MG63 (cell line): ENCODE measurements at regions not wholly inside any gene's neighbourhood (a gene's known extent, or its start where the extent isn't known, plus 50 kb on each side); places are given as distances from the start of the nearest gene placed in this dataset.
A peak's percentile ranks its signal among the peaks of the same experiment; 100 is the strongest.

ENCODE experiments used
- DNase-seq: peaks from one replicate; pipeline ENCODE4 v3.0.0-alpha.2; 2020
- H3K27me3 ChIP-seq: fragments of 250-450 bp; sonication (Bioruptor Pico); 2 replicates; pipeline ENCODE4 v1.5.1; 2020; ENCODE audit warnings: mild to moderate bottlenecking, moderate library complexity
- H3K36me3 ChIP-seq: fragments of 250-450 bp; sonication (Bioruptor Pico); 2 replicates; pipeline ENCODE4 v1.5.1; 2020; ENCODE audit warnings: mild to moderate bottlenecking, moderate library complexity
- H3K4me3 ChIP-seq: fragments of 250-450 bp; sonication (Bioruptor Pico); 2 replicates; pipeline ENCODE4 v1.5.1; 2020; ENCODE audit warnings: mild to moderate bottlenecking, moderate library complexity
- H3K9me3 ChIP-seq: fragments of 250-450 bp; sonication (Bioruptor Pico); 2 replicates; pipeline ENCODE4 v1.5.1; 2020; ENCODE audit warnings: mild to moderate bottlenecking, moderate library complexity

DNA sequence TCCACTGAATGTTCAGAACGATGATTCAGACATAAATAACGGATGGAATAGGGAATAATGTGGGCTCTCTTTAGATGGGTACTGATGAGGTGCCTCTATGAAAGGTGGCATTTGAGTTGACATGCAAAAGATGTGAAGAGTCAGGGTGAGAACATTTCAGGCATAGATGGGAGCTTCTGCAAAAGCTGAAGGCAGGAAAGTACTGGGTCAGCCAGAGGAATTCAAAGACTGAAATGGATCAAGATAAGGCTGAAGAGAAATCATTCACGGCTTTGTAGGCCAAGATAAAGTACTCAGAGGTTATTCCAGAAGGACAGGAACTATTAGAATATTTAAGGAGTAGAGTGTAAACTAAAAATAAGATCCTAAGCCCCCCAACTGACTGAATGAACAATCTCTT, 189.6 kb upstream of the MCTP2 start:
- no peak for DNase-seq
- no peaks in the 10 kb centered on the region for H3K9me3 ChIP-seq
- no peak overlapping the region for H3K4me3 ChIP-seq
- H3K36me3 ChIP-seq = no peaks in the 10 kb centered on the region
- no peaks in the 10 kb centered on the region for H3K27me3 ChIP-seq

DNA sequence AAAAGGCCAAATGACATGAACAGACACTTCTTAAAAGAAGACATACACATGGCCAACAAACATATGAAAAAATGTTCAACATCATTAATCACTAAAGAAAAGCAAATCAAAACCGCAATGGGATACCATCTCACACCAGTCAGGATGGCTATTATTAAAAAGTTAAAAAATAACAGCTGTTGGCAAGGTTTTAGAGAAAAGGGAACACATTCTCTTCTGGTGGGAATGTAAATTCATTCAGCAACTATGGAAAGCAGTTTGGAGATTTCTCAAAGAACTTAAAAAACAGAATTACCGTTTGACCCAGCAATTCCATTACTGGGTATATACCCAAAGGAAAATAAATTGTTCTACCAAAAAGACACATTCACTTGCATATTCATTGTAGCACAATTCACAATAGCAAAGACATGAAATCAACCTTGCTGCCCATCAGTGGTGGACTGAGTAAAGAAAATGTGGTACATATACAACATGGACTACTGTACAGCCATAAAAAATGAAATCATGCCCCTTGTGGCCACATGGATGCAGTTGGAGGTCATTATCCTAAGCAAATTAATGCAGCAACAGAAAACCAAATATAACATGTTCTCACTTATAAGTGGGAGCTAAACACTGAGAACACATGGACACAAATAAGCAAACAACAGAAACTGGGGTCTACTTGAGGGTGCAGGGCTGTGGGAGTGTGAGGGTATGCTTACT, 190.7 kb upstream of the MCTP2 start:
- Histone ChIP-seq H3K9me3 (no peaks in the 10 kb centered on the region), H3K36me3 (no peaks in the 10 kb centered on the region), H3K4me3 (no peak overlapping the region), H3K27me3 (no peaks in the 10 kb centered on the region)
- no peak for DNase-seq

DNA sequence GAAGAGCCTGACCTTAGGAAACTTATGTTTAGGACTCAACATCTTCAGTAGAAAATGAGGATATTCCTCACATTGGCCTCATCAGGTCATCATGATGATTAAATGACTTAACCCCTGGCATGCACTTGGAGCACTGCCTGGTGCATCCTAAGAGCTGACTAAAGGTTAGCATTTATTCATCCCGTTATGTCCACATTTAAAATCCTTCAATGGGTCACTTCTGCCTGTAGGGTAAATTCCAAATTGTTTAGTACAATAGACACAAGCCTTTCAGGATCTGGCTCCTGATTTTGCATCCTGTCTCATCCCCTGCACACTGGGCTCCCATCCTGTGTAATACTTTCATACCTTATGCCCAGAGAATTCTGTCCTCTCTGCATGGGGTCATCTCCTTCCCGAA, 195.2 kb upstream of the MCTP2 start:
- peak; percentile 48 for DNase-seq
- H3K4me3 ChIP-seq = no peak overlapping the region

DNA sequence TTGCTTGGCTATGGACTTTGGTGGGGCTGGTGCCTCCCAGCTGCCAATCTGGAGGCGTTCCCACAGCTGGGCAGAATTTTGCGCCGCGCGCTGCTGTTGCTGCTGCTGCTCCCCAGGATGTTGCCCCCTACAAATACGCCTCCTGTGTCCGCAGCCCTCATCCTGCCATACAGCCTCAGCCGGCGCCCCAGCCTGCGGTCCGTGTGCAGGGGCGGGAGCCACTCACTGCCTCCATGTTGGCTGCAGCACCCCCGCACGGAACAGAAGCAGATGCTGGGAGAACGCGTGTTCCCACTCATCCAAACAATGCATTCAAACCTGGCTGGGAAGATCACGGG, 197.7 kb upstream of the MCTP2 start:
- Histone ChIP-seq H3K4me3 (no peak overlapping the region), H3K36me3 (no peaks in the 10 kb centered on the region), H3K27me3 (no peaks in the 10 kb centered on the region), H3K9me3 (no peaks in the 10 kb centered on the region)
- no peak for DNase-seq

More for the DNA sequence above, 195.2 kb upstream of the MCTP2 start:
- no peaks in the 10 kb centered on the region for H3K27me3 ChIP-seq
- H3K9me3 ChIP-seq = no peaks in the 10 kb centered on the region
- H3K36me3 ChIP-seq = no peaks in the 10 kb centered on the region

DNA sequence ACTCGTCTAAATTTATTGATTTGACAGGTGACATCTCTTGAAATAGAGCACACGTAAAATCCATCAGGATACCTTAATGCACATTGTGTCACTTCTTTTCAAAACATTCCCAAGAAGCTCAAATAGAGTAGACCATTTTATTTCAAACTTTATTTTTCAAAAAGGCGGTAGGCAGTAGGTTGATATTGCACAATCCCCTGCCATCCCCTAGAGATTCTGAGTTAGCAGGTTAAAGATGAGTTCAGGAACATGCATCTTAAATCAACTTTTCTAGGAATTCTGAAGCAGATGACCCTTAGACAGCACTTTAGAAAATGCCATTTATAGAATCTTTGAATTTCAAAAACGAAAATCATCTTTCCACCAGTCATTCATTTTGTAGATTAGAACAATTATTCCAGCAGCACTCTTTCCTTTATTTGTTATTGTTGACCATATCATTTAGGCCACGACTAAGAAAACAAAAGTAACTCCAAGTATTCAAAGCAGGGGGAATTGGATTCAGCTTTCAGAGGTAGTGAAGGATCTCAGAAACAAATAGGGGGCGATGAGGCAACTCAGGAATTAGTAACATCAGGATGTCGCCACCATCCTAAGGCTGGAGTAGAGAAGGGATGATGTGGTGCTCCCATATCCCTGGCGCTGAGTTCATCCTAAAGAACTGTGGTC, 198.2 kb upstream of the MCTP2 start:
- Histone ChIP-seq H3K27me3 (no peaks in the 10 kb centered on the region), H3K36me3 (no peaks in the 10 kb centered on the region), H3K9me3 (no peaks in the 10 kb centered on the region), H3K4me3 (no peak overlapping the region)
- no peak for DNase-seq

DNA sequence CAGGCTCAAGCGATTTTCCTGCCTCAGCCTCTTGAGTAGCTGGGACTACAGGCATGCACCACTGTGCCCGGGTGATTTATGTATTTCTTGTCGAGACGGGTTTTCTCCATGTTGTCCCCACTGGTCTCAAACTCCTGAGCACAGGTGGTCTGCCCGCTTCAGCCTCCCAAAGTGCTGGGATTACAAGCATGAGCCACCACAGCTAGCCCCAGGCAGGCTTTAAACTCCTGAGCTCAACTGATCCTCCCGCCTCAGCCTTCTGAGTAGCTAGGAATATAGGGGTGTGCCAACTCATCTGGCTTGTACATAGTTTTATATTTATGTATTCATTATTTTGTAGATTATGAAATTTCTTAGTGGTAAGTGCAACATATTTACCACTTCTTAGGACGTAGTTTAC, 198.8 kb upstream of the MCTP2 start:
- no peak for DNase-seq
- H3K36me3 ChIP-seq = no peaks in the 10 kb centered on the region
- no peak overlapping the region for H3K4me3 ChIP-seq
- no peaks in the 10 kb centered on the region for H3K9me3 ChIP-seq
- H3K27me3 ChIP-seq = no peaks in the 10 kb centered on the region

DNA sequence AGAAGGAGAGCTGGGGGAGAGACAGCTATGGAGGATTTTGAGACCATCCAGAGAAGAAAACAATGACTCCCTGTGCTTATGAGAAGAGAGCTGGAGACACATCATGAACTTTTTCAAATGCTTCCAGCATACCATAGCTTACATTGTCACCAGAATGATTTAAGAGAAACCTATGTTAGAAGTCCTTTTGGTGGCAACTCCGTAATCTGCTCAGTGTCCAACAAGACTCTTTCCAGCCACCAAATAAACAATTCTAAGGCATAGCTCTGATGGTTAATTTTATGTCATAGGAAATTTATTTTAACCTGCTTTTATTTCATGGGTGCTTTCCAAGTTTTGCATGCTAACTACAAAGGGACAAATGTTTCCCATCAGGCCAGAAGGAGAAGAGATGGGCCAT, 200.3 kb upstream of the MCTP2 start:
- no peak for DNase-seq
- Histone ChIP-seq H3K36me3 (no peaks in the 10 kb centered on the region), H3K27me3 (no peaks in the 10 kb centered on the region), H3K4me3 (no peak overlapping the region), H3K9me3 (no peaks in the 10 kb centered on the region)

DNA sequence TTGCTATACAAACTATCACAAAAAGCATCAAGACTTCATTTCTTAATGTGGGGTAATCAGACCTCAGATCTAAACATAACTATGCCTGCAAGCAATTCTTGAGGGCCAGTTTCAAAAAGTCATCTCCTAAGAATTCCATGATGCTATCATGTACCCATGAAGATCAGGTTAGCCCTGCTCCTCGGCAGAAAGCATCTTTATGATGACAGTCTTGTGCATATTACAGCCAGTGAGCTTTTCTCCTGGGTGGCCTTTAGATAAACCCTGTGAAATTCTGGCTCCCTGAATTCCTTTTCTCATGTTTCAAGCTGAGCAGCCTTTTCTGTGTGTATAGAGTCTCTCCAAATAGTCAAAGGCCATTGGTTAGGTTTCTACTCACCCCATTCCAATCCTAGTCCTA, 201.9 kb upstream of the MCTP2 start:
- no peaks in the 10 kb centered on the region for H3K27me3 ChIP-seq
- no peak for DNase-seq

DNA sequence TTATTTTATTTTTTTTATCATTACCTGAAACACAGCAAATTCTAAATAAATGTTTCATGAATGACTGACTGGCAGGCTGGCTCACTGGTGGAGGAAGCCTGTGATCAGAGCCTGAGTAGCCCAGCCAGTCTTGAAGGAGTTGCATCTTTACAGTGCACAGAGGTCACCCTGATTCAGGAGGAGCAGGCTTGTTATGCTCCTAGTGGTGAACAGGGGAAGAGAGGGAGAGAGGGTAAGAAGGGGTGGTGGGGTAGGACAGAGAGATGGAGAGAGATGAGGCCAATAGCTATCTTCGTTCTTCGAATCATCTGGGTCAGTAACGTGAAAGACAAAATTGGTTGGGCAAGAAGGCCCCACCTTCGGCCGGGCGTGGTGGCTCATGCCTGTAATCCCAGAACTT, 202.6 kb upstream of the MCTP2 start:
- Histone ChIP-seq H3K4me3 (no peak overlapping the region), H3K9me3 (no peaks in the 10 kb centered on the region), H3K27me3 (no peaks in the 10 kb centered on the region), H3K36me3 (no peaks in the 10 kb centered on the region)
- DNase-seq = no peak

More for the DNA sequence above, 201.9 kb upstream of the MCTP2 start:
- H3K36me3 ChIP-seq = no peaks in the 10 kb centered on the region
- H3K4me3 ChIP-seq = no peak overlapping the region
- no peaks in the 10 kb centered on the region for H3K9me3 ChIP-seq

DNA sequence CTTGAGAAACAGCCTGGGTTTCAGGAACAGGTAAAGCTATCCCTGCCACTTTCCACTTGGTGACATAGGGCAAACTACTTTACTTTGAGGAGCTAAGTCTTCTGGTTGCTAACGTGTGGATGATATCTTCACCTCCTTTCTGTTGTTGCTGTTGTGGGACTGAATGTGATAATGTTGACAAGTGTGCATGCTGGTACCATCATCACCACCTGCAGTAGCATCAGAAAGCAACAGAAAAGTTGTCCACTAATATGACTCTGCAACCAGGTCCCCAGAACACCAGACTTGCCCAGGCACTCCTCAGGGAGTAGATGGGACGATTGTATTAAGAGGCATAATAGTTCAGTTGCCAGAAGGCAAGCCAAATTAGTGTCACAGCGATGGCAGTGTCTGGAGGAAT, 203.2 kb upstream of the MCTP2 start:
- no peaks in the 10 kb centered on the region for H3K36me3 ChIP-seq
- H3K4me3 ChIP-seq = no peak overlapping the region
- DNase-seq = no peak
- no peaks in the 10 kb centered on the region for H3K9me3 ChIP-seq
- H3K27me3 ChIP-seq = no peaks in the 10 kb centered on the region

DNA sequence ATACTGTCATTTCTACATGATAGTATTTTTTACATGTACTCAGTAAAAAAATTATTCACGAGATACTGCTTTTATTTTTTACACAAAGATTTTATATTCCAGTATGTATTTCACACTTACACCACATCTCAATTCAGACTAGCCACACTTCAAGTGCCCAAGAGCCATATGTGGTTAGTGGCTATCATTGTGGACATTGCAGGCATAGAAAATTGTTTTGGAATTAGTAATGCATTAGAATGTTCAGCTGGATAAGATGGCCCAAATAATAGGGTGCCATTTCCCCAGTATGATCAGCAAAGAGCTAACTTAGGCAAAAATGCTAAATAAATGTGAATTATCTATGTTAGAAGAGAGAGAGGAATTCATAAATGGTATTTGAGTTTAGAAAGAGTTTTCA, 203.8 kb upstream of the MCTP2 start:
- Histone ChIP-seq H3K9me3 (no peaks in the 10 kb centered on the region), H3K27me3 (no peaks in the 10 kb centered on the region), H3K4me3 (no peak overlapping the region), H3K36me3 (no peaks in the 10 kb centered on the region)
- DNase-seq = no peak

DNA sequence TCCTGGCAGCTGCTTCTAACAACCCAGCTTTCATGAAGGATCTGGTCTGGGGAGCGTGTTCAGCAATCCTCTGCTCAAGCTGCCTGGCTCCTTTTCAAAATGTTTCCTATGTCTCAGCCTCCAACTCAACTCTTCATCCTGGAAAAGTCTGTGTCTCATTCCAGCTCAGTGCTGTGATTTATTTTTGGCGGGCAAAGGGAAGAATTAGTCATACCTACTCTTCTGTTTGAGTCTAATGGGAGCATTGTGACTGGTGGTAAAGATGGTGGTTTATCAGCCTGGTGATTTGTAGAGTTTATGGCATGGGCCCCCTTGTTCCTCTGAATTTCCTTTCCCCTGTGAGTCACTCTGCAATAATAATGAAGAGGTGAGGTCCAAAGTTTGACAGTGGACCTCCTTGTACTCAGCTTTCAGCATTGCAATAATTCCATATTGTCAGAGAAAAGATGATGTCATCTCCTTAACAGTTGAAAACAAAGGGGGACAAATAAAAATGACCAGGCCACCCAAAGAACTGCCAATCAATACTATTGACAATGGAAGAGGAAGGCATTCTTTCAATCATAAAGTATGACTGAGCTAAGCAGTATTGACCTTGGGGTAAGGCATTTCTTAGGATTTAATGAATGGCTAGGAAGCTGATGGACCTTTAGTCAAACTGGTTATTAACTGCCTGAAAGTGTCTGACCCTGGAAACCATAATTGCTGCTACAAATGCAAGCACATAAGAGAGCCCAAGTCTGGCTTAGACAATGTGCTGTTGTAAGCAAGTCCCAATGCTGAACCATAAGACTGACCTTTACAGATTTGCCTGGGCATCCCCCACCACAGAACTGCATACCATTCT, 204.7 kb upstream of the MCTP2 start:
- Histone ChIP-seq H3K9me3 (no peaks in the 10 kb centered on the region), H3K27me3 (no peaks in the 10 kb centered on the region), H3K4me3 (no peak overlapping the region), H3K36me3 (no peaks in the 10 kb centered on the region)
- peak; percentile 67 for DNase-seq

DNA sequence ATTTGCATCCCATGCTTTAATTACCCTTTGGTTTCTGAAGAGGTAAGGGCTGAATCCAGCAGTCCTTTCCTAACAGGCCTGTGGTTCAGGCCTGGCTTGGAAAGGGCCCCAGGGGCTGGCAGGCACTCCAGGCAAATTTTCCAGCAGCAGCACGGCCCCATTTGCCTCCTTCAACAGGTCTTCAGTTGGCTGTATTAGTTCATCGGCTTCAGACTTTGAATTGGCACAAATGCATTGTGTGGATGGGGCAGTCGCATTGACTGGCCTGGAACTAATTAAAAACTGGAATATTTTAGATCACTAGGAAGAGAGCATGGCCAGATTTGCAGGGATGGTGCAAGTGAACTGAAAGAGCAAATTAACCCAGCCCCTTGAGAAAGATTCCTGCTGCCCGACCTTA, 207.8 kb upstream of the MCTP2 start:
- DNase-seq = no peak
- no peaks in the 10 kb centered on the region for H3K36me3 ChIP-seq
- no peaks in the 10 kb centered on the region for H3K9me3 ChIP-seq
- no peak overlapping the region for H3K4me3 ChIP-seq
- H3K27me3 ChIP-seq = no peaks in the 10 kb centered on the region

DNA sequence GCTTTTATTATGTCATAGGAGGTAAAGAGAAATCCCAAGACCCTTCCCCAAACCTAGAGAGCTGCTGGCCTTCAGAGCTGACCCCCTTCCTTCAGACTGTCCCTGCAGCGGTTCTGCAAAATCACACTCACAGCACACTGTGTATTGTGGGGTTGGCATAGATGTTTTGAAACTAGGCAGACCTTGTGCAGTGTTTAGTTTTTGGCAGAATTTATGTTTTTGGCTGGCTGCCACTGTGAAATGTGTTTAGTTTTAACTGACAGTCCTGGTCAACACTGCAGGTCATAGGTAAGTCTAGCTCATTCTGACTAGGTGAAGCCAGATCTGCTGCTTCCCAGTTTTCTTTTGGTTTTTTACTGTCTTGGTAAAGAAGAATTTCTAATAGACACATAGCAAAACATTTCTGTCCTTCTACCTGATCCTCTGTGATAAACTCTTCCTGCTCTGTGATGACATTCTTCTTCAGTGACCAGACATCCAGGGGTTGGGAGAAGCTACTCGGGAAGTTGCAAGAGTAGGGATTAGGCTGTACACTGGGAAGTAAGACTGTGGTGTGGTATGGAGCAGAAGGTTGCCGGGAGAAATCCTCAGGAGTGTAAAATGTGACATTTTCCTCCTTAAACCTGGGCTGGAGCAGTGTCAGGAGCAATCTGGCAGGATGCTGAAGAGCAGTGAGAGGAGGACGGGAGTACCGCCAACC, 209.6 kb upstream of the MCTP2 start:
- DNase-seq = no peak
- no peak overlapping the region for H3K4me3 ChIP-seq
- no peaks in the 10 kb centered on the region for H3K9me3 ChIP-seq
- no peaks in the 10 kb centered on the region for H3K27me3 ChIP-seq
- H3K36me3 ChIP-seq = no peaks in the 10 kb centered on the region

DNA sequence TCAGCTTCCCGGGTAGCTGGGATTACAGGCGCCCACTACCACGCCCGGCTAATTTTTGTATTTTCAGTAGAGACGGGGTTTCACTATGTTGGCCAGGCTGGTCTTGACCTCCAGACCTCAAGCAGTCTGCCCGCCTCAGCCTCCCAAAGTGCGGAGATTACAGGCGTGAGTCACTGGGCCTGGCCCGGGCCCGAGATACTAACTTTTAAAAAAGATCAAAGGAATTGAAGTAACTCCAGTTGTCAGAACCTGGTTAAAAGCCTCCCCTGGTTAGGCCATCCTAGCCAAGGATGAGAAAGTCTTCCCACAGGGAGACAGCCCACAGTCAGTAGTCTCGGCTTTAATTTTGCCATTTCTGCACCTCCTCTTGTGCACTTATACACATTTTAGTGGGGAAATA, 212.3 kb upstream of the MCTP2 start:
- Histone ChIP-seq H3K27me3 (no peaks in the 10 kb centered on the region), H3K9me3 (no peaks in the 10 kb centered on the region), H3K36me3 (no peaks in the 10 kb centered on the region), H3K4me3 (no peak overlapping the region)
- no peak for DNase-seq

DNA sequence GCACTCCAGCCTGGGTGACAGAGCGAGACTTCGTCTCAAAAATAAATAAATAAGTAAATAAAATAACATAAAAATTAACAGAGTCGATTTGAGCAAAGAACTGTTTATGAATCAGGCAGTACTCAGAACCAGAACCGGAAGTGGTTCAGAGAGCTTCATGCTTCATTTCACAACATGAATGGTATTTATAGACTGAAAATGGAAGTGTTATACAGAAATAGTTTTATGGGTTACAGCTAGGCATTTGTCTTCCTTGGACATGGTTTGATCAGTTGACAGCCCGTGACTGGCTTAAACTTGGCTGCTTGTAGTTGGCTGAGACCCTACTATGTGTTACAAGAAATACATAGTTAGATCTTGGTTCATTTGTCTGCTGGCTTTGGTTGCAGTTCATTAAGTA, 216.0 kb upstream of the MCTP2 start:
- Histone ChIP-seq H3K4me3 (no peak overlapping the region), H3K27me3 (no peaks in the 10 kb centered on the region), H3K9me3 (no peaks in the 10 kb centered on the region), H3K36me3 (no peaks in the 10 kb centered on the region)
- DNase-seq = no peak
